ENCODE measurements at regions not wholly inside any gene's neighbourhood (a gene's known extent, or its start where the extent isn't known, plus 50 kb on each side); places are given as distances from the start of the nearest gene placed in this dataset.

DNA sequence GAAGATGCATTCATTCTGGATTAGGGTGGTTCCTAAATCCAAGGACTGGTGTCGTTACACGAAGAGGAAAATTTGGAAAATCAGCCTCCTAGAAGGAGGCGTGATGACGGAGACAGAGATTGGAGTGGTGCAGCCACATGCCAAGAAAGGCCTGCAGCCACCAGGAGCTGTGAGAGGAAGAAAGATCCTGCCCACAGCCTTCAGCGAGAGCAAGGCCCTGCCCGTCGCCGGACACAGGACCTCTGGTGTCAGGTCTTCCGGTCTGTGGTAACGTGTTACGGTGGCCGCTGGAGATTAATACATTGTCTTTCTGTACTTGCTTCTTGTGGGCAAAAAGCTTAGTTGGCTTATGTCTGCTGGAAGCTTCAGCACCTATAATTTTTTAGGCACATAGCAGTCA is 1045.8 kb downstream of the BRD1 start:
- TF ChIP-seq POLR2A (IDR thresholded peaks at IDR 0.05) (no peak), POLR2AphosphoS5 (IDR thresholded peaks at IDR 0.05) (no peak)
- TF ChIP-seq, protein P1, sequence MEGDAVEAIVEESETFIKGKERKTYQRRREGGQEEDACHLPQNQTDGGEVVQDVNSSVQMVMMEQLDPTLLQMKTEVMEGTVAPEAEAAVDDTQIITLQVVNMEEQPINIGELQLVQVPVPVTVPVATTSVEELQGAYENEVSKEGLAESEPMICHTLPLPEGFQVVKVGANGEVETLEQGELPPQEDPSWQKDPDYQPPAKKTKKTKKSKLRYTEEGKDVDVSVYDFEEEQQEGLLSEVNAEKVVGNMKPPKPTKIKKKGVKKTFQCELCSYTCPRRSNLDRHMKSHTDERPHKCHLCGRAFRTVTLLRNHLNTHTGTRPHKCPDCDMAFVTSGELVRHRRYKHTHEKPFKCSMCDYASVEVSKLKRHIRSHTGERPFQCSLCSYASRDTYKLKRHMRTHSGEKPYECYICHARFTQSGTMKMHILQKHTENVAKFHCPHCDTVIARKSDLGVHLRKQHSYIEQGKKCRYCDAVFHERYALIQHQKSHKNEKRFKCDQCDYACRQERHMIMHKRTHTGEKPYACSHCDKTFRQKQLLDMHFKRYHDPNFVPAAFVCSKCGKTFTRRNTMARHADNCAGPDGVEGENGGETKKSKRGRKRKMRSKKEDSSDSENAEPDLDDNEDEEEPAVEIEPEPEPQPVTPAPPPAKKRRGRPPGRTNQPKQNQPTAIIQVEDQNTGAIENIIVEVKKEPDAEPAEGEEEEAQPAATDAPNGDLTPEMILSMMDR (IDR thresholded peaks at IDR 0.05): no peak
